NCI-H524 (cell line): ENCODE measurements at regions not wholly inside any gene's neighbourhood (a gene's known extent, or its start where the extent isn't known, plus 50 kb on each side); places are given as distances from the start of the nearest gene placed in this dataset.
"Not testable (repeated sequence)": the region's sequence is repeated elsewhere in the genome, so short reads cannot be mapped to it uniquely, and the experiment has no call there.

Experiments used
- DNase-seq, 2 experiments: peaks; one replicate each; lab custom pipeline; 2025; lab: John Stamatoyannopoulos, UW

- DNase-seq, result no peak
Observed at GRCh38 chr18:55964171-55964570, 376.2 kb upstream of the TCF4 start.

- peak; percentile 91 to 93 for DNase-seq
Observed at GRCh38 chr18:55953326-55953725, 365.3 kb upstream of the TCF4 start.

- DNase-seq, result not testable (repeated sequence)
Observed at GRCh38 chr18:55951738-55952137, 363.7 kb upstream of the TCF4 start.

- no peak for DNase-seq
Observed at GRCh38 chr18:55950379-55951166, 362.6 kb upstream of the TCF4 start.

- DNase-seq, result no peak
Observed at GRCh38 chr18:55934821-55935220, 346.8 kb upstream of the TCF4 start.

GRCh38 chr18:55932675-55933074 lies 344.7 kb upstream of the TCF4 start:
- DNase-seq, result no peak

GRCh38 chr18:55927831-55928230 lies 339.8 kb upstream of the TCF4 start:
- DNase-seq, result no peak

GRCh38 chr18:55925772-55926171 lies 337.8 kb upstream of the TCF4 start:
- no peak for DNase-seq

GRCh38 chr18:55920063-55920462 lies 332.1 kb upstream of the TCF4 start:
- DNase-seq, result no peak

- DNase-seq, result no peak
Observed at GRCh38 chr18:55918444-55918843, 330.5 kb upstream of the TCF4 start.

- no peak for DNase-seq
Observed at GRCh38 chr18:55912919-55913318, 324.9 kb upstream of the TCF4 start.

- no peak for DNase-seq
Observed at GRCh38 chr18:55912071-55912470, 324.1 kb upstream of the TCF4 start.

GRCh38 chr18:55910296-55910695 lies 322.3 kb upstream of the TCF4 start:
- DNase-seq, result no peak

- no peak for DNase-seq
Observed at GRCh38 chr18:55908901-55909366, 320.9 kb upstream of the TCF4 start.

- no peak for DNase-seq
Observed at GRCh38 chr18:55907453-55908175, 319.6 kb upstream of the TCF4 start.

GRCh38 chr18:55906536-55906935 lies 318.5 kb upstream of the TCF4 start:
- DNase-seq, result no peak

GRCh38 chr18:55903911-55904310 lies 315.9 kb upstream of the TCF4 start:
- DNase-seq, result no peak

GRCh38 chr18:55900380-55900779 lies 312.4 kb upstream of the TCF4 start:
- DNase-seq, result no peak

GRCh38 chr18:55897091-55897689 lies 309.2 kb upstream of the TCF4 start:
- peak in 1 of 2 experiments; percentile 72 for DNase-seq

GRCh38 chr18:55893948-55894347 lies 306.0 kb upstream of the TCF4 start:
- no peak for DNase-seq

- DNase-seq, result not testable (repeated sequence)
Observed at GRCh38 chr18:55892862-55893813, 305.1 kb upstream of the TCF4 start.

GRCh38 chr18:55886886-55887285 lies 298.9 kb upstream of the TCF4 start:
- no peak for DNase-seq
